GM20431 (cell line): ENCODE measurements at regions not wholly inside any gene's neighbourhood (a gene's known extent, or its start where the extent isn't known, plus 50 kb on each side); places are given as distances from the start of the nearest gene placed in this dataset.

Experiments used
- in situ Hi-C: fragments of 300-500 bp; cut with MseI, MboI; formaldehyde crosslinking; loops from one replicate; pipeline ENCODE4 v1.15.0; 2020; ENCODE audit warnings: low sequenced_read_pairs; ENCODE audit not compliant: unreplicated experiment

DNA sequence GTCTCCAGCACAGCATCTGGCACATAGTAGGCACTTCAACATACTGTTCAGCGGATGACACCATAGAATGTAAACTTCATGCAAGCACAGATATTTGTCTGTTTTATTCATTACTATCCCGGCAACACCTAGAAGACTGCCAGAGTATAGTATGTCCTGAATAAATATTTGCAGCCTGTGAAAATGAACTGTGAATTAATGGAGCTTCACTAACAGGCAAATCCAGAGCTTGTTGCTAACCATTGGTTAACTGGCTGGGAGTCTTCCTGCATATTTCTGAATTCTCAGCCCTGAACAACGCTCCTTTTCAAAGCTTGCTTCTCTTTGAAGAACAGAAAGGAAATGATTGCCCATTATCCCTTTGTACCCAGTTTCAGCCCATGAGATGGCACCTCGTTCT, 243.3 kb upstream of the CRY1 start:
- in situ Hi-C loops, result no loop called here

DNA sequence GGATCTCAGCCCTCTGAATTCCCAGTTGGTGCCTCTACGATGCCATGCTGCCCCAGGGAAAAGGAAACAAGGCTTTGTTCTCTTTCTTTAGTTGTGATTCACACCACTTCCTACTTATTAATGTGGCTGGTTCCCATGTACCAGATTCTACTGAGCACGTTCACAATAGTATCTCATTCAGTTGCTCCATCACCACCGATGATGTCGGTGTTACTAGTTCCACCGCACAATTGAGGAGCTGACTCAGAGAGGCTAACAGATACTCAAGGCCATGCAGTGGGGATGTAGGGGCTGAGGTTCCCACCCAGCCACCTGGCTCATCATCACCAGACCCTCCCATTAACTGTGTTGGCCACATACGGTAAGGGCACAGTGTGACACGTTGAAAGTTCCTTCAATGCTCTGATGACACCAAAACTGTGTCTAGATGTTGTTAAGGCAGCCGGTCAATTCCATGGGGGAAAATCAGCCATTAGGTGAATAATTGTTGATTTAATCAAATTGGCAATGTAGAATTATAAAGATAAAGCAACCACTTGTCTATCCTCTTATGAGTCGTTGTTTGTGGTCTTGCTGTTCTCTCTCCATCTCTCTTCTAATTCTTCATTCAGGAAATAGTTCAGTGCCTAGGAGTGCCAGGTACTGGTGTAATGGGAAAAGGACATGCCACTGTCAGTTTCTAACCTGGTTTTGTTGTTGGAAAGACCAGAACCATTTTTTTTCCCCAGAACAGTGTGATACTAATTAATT, 244.2 kb upstream of the CRY1 start:
- in situ Hi-C loops, result no loop called here

DNA sequence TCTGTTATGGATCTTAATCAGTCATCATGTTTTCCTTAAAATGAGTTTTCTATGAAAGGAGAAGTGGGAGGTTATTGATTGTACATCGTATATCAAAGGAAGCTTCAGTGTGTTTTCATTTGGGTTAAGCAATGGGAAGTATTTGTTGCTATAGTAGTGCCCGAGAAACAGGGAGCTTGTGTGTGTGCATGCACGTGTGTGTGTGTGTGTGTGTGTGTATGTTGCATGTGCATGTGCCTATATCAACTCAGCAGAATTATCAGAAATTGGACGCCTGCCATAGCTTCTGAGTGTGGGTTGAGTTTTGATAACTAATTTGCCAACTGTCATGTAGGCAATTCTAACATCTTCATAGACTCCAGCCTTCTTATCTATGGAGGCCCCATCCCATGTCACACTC, 246.1 kb upstream of the CRY1 start:
- in situ Hi-C loops, result no loop called here

DNA sequence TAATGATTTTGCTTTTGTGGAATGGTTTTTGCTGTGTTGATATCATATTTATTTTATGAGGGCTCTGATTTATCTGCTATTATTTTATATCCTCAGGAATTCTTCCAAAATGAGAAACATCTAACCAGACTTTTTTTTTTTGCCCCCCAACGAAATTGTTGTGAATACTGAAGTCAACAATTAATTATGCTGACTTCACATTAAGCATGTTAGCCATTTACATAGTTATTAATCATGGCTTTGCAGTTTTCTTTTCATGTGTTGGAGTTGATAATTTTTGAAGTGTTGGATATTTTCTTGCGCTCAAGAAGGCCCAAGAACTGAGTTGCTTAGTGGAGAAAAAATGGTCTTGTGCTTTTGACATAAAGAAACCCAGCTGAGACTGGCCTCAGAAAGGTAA, 246.6 kb upstream of the CRY1 start:
- in situ Hi-C loops, result no loop called here

DNA sequence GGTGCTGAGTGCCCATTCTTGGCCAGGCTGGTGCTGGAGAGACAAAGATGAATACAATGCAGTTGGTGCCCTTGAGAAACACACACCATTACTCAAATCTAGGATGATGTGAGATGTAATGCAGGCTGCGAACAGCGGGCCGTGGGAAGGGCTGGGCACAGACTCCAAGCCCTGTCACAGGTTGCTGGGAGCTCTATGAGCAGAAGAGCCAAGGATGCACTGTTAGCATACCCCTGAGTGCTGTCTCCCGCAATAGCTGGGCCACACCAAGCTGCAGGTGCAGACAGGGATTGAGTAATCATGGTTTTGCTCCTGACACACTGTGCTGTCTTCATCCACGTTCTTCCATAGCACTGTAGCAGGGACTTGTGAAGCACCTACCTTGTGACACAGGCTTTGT, 247.5 kb upstream of the CRY1 start:
- in situ Hi-C loops, result no loop called here

DNA sequence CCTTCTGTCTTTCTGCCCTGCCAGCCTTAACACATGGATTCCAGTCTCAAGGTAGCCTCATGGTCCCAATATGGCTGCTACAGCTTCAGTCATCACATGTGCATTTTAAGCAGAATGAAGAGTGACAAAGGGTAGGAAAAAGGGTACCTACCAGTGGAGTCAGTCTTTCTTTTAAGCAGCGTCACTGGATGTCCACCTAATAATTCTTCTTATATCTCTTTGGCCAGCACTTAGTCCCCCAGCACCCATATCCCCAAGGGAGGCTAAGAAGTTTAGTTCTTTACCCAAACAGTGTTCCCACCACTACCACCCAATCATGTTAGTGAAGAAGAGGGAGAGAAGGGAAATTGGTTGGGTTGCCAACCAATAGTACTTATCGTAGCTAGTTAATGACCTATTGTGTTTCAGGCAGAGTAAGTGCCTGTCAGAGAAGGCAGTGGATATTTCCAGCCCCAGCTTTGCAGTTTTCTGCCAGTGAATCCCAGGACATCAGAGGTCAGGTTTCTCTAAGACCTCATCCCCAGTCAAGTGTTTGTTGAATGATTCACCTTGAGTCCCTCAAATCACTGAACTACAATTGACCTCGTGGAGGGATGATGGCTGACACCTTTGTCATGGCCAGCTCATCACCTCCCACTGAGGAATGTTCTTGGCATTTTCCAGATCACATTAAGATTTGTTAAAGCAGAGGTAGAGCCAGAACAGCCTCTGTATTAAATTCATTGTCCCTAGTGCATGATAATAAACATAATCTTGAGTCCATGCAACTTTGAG, 250.9 kb upstream of the CRY1 start:
- in situ Hi-C loops, result no loop called here

DNA sequence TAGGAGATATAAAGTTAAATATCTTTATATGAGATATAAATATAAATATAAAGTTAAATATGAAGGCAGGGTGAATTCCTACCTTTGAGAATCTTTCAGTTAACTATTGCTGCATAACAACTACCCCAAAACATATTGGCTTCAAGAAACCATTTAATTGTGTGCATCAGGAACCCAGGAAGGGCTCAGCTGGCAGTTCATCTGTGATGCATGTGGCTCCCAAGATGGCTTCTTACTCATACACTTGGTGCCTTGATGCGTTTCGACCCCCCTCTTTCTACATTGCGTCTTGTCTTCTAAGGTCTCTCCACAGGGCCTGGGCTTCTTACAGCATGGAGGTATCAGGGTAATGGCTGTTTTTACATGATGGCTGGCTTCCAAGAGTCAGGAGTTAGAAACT, 253.9 kb upstream of the CRY1 start:
- in situ Hi-C loops, result no loop called here

DNA sequence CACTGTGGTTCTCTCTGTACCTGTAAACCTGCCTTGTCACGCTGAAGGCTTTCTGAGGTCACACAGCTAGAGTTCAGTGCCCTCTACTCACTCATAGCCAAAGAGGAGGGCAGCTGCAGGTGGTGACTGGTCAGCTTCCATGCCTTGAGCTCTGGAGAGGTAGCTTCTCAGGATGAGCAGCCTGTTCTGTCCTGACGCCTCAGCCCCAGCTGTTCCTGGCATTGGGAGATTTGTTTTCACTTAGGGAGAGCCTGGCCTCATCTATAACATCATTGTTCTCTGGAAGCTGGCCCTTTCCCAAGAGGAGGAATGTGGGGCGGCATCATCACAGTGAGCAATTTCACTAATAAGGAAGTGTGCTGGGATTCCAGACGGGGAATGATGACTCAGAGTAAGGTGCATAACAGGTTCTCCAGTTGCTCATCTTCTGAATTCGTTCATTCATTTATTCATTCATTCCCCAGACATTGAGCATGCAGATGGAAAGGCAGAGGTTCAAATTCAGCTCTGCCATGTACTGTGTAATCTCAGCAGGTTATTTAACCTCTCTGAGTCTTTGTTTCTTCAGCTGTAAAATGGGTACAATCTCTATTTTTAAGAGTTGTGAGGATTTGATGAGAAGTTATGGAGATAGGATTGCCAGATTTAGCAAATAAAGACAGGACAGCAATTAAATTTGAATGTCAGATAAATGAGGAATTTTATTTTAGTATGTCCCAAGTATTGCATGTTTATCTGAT, 255.8 kb upstream of the CRY1 start:
- in situ Hi-C loops, result no loop called here

DNA sequence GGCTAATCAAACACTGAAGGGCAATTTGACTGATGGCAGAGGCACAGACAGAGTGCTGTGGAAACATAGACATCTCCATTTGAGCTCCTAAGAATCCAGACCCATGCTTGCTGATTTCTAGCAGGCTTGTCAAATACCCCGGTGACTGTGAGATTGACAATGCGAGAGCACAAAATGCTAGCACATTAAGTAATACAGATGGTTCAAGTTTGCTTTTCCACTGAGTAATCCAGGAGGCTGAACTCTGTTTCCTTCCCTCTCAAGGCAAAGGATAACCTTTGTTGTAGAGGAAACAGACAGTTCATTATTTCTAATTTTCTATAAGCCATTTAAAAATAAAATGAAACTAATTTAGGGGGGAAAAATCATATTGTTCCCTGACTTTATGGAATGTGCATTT, 256.5 kb upstream of the CRY1 start:
- in situ Hi-C loops, result no loop called here

DNA sequence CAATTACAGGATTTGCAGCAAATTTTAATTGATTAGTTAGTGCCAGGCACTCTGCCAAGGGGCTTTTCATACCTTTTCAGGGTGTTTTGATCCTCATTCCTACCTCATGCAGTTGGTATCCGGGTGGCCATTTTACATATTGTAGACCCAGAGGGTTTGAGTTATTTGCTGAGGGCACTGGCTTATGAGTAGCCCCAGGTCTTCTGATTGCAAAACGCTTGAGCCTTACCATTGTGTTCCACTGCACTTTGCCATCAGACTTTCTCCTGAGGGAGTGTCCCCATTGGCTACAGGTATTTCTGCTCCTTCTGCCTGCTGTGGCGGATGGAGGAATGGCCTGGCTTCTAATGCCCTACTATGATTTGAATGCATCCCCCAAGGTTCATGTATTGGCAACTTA, 257.8 kb upstream of the CRY1 start:
- in situ Hi-C loops, result no loop called here

DNA sequence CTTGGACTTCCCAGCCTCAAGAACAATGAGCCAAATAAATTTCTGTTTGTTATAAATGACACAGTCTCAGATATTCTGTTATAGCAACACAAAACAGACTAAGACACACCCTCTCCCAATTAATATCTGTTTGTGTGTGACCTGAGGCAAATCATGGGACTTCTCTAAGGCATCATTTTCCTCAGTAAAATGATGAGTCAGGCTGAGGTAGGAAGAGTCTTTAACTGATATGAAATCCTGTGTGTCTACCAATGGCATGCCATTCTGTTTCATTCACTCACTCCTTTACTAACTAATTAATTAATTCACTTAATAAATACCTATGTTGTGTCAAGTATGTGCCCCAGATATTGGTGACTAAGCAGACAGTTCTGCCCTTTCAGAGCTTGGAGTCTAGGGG, 258.4 kb upstream of the CRY1 start:
- in situ Hi-C loops, result no loop called here

DNA sequence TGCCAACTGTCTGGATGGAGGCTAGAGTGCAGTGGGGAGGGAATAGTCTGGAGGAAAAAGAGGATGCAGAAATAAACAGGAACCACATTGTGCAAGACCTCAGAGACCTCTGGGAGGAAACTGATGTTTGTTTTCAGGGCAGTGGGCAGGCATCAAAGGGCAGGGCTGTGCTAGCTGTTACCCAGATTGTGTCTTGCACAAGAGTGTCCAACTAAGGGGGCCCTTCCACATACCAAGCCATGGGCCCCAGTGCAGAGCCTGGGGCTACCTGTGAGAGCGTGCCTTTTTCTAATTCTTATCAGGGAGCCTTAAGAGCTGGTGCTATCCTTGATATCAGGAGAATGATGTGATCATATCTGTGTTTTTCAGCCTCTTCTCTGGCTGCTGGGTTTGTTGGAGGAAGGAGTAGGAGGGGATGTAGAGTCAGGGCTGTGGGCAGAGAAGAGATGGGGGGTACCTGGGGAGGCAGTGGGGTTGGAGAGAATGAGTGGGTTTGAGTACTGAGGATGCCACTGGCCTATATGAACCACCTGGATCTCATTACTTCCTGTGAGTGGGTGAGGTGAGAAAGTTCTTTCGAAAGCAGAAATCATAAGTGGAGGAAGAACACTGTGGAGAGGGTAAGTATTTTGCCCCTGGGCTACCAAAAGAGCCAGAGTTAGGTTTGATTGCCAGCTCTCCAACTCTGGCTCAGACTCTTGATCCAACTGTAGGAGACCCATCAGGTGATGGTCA, 259.2 kb upstream of the CRY1 start:
- in situ Hi-C loops, result no loop called here

DNA sequence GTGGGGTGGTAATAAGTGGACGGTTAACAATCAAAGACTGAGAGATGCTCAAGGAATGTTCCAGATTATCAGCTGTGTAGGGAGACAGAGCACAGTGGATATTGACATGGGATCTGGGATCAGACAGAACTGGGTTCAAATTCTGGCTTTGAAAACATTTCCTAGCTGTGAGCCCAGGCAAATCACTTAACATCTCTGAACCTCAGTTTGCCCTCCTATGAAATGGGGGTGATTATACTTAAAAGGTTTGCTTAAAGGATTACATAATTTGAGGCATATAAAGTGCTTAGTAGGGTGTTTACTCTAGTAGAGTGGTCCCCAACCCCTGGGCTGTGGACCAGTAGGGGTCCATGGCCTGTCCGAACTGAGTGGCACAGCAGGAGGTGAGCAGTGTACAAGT, 260.0 kb upstream of the CRY1 start:
- in situ Hi-C loops, result no loop called here

DNA sequence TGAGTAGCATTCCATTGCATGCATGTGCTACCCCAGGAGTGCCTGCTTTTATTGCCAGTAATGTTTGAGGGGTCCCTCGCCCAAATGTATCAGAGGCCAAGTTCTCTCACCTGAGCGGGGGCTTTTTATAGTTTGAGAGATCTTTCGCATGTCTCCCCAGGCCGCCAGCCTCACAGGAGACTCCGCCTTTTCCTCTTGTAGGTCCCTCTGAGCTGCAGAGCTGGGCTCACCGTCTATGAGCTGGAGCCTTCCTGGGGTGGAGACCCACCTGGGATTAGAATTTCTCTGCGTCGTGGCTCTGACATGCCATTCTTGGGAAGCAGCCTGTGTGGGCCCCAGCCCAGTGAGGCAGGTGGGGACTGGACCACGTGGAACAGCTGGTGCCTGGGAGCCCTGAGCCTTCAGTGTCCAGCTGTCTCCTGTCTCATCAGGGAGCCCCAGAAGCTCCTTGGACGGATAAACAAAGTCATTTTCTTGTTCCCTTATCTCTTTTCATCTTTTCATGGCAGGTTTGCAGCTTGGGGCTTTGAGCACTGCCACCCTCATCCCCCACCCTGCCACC, 261.7 kb upstream of the CRY1 start:
- in situ Hi-C loops, result no loop called here

DNA sequence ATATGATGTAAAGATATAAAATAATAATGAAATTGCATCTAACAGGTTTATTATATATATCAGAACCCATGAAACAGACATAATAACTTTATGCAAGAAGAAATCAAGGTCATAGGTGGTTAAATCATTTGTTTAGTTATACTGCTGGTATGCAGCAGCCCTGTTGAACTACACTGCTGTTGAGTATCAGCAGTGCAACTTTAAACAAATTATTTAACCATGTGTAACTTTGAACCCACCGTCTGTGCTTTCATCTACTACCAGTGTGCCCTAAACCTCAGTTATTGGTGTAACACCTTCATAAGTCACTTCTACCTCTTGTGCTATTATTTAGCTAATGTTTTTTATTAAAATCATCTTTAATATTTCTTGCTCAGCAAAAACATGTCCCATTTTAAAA, 262.3 kb upstream of the CRY1 start:
- in situ Hi-C loops, result no loop called here

DNA sequence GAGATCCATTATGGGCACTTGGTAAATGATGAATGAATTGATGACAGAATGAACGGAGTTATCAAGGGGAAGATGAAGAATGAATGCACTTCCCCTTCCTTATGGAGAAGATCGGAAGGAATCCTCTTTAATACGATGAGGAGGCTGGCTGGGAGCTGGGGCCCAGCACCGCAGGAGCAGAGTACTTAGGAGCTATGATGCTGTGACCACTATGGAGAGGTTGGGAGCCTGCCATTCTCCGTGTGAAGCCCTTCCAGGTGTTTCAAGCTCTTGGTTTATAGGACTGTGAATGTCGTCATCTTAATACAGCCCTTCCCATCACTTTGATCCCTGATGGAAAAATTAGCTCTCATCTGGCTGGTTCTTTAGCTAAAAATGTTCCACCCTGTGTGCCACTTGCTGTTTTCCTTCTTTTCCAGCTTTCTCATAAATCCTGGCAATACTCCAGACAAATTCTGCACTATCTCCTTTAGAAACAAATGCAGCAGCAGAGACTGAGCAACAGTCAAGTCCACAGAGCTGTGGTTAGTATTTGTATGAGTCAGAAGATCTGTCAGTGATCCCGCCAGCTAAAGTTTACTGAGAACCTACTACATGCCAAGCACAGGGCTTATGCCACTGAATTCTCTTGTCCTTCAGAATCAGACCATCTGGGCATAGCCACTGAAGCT, 263.1 kb upstream of the CRY1 start:
- in situ Hi-C loops, result no loop called here

DNA sequence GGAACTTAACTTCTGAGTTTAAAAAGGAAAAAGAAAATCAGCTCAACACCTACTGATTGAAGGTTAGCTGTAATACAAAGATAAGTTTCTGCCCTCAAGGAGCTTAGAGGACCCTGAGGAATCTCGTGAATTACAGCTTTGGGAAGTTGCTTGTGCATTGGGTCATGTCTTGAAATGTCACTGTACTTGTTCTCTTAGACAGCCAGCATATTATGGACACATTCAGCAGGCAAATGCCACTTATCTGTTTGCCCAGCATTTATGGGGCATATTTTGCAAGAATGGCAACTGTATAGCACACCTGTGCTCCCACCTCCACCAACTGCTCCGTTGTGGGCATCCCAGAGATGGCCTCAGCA, 263.6 kb upstream of the CRY1 start:
- in situ Hi-C loops, result no loop called here

DNA sequence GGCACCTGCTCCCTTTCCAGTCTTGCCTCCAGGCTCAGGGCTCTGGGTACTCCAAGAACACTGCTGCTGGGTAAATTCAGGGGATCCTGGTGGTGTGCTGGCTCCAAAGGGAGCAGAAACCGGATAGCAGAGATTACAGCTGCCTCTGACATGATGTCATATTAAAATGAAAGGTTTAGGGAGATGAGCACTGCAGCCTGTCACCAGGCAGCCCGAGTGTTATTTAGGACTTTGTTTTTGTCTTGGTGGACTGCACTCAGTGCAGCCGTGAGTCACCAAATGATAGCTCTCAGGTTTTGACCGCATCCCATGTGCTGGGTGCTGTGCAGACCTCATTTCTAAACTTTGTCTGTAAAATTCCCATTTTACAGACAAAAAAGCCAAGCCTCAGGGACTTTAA, 266.0 kb upstream of the CRY1 start:
- in situ Hi-C loops, result no loop called here

DNA sequence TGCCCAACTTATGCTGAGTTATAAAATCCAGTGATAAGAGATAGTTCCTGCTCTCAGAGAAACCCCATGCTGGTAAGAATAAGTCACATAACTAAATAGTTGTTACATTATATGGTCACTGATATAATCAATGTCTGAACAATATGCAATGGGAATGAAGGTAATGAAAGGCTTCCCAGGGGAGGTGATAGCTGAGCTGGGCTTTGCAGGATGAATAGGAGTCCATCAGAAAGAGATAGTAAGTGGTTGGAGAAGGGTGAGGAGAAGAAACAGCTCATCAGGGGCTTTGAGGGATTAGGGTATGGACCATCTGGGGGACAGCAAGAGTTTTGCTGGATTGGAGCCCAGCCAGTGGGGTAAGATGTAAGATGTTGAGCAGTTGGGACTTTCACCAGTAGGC, 266.7 kb upstream of the CRY1 start:
- in situ Hi-C loops, result no loop called here

DNA sequence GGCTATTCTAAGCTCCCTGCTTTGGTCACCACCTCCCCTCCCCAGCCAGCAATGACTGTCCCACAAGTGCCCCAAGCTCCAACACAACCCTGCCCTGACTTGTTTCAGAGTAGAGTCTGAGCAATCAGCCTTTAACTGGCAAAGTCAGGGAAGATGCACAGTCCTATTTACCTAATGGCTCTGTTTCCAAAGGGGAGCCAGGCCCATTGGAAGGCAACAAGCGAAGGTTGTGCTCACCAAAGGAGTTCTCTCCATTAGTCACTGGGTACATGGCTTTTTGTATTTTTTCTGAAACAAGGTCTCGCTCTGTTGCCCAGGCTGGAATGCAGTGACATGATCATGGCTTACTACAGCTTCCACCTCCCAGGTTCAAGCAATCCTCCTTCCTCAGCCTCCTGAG, 267.1 kb upstream of the CRY1 start:
- in situ Hi-C loops, result no loop called here
